Right lobe of liver (tissue), 4 donors: ENCODE measurements at regions not wholly inside any gene's neighbourhood (a gene's known extent, or its start where the extent isn't known, plus 50 kb on each side); places are given as distances from the start of the nearest gene placed in this dataset.

Experiments used
- CTCF ChIP-seq, 4 donors: fragments of 200-600 bp in 3 of 4; fragments of 450-650 bp in 1 of 4; IDR thresholded peaks; one replicate each; pipeline versions ENCODE4 v1.5.1 to v1.8.0; 2016 to 2022; ENCODE audit warnings: antibody characterized with exemption in 4 of 4, mild to moderate bottlenecking in 2 of 4
- POLR2A ChIP-seq: fragments of 450-650 bp; IDR thresholded peaks from one replicate; pipeline ENCODE4 v1.6.1; 2017; ENCODE audit warnings: antibody characterized with exemption, mild to moderate bottlenecking
- donor health status: DM: no; HTN: no; CAD: no.
- donor health status: DM: no; HTN: no; CAD: no.
- donor health status: DM: no; HTN: yes; CAD: no.

- no peak for TF ChIP-seq CTCF (IDR thresholded peaks at IDR 0.05)
- TF ChIP-seq POLR2A = no peak
These were observed 190.8 kb downstream of the ANKRD60 start for GRCh38 chr20:58037631-58038030.
